Hematopoietic multipotent progenitor cell treated with erythropoietin and hydrocortisone succinate and interleukin-3 and kit ligand, for 8 days (in vitro differentiated cells): ENCODE measurements at regions not wholly inside any gene's neighbourhood (a gene's known extent, or its start where the extent isn't known, plus 50 kb on each side); places are given as distances from the start of the nearest gene placed in this dataset.
"Not testable (repeated sequence)": the region's sequence is repeated elsewhere in the genome, so short reads cannot be mapped to it uniquely, and the experiment has no call there.

Experiments
- DNase-seq: peaks from one replicate; pipeline ENCODE4 v3.0.0-alpha.2; 2015

DNA sequence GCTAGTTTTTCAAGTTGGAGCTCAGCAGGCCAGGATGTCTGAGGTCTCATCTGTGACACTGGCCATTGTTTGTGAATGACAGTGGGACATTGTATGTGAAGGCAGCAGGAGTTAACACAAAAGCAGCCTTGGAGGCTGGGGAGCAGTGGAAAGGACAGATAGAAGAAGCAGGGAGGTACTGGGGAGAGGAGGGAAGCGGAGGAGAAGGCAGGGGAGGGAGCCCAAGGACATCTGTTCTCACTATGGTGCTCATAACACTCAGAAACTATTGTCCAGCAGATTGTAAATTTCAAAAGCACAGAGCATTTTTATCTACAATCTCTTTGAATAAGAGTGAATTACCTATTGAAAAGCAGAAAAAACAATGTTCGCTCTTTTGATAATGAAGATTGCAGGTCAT, 253.6 kb upstream of the DIPK2B start:
- DNase-seq: no peak

DNA sequence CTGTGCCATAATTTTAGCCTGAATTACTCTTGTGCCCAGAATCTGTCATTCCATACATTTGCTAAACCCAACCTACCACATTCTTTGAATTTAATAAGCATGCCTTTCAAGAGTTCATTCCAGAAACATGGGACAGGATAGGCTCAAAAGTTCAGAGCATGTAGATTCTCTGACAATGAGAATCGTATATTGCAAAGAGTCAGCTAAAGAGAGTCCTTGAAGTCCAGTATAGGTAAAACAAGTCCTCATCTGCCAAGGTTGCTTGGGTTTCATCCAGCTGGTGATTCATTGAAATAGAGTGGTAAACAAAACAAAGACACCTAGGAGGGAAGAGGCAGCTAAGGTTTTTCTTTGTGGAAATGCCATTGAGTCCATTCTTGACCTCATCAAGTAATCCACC, 249.3 kb upstream of the DIPK2B start:
- no peak for DNase-seq

DNA sequence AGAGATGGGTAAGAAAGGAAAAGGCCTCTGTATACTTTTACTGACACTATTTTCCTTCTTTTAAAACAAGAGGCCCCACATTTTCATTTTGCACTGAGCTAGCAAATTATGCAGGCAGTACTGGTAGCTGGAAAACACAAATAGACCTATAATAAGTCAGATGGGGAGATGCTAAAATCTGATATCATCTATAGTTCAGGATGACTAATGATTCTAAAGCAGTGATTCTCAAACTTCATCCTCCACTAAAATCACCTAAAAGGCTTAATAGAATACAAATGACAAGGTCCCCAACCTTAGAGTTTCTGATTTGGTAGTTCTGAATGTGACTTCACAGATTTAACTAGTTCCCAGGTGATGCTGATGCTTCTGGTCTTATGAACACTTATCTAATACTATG, 247.3 kb upstream of the DIPK2B start:
- no peak for DNase-seq

DNA sequence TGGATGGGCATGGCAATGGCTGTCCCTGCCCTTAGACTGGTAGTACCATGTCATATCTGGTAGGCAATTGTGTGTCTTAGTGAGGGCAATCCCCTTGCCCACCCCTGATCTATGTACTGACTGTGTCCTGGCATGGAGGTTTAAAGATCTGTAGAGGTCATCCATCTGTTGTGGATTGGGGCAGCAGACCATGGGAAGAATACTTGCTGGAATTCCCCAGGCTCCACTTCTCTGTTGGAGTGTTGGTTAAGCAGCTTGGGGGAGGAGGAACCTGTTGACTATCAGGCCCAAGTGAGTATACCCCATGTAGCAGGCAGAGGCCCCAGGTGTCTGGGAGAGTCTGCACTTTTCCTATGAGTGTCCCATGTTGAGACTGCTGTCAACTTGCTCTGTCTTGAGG, 246.7 kb upstream of the DIPK2B start:
- no peak for DNase-seq

DNA sequence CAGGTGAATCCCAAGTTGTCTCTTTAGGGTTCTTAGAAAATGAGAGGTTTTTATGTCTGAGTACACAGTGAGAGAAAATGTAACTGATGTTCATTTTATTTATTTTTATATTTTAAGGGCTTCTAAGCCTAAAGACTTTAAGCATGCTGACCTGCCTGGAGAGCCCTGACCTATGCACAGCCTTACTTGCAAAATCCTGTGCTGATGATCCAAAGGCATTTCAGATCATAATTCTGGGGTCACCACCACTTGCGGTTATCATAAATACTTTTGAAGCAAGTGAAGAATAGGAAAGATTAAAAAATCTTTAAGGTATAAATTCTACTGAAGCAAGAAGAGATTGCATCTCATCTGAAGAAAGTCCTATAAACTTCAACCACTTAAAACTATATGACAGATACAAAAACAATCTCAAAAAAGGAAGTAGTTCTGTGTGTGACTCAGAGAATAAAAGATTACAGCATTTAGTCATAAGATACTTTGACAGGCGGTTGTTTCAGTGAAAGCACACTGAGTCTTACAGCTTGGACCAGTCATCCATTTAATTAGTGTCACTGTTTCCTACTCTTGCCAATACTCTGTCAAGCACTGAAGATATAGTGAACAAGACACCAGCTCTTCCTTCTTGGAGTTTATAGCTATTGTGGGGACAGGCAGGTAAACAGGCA, 245.2 kb upstream of the DIPK2B start:
- no peak for DNase-seq

DNA sequence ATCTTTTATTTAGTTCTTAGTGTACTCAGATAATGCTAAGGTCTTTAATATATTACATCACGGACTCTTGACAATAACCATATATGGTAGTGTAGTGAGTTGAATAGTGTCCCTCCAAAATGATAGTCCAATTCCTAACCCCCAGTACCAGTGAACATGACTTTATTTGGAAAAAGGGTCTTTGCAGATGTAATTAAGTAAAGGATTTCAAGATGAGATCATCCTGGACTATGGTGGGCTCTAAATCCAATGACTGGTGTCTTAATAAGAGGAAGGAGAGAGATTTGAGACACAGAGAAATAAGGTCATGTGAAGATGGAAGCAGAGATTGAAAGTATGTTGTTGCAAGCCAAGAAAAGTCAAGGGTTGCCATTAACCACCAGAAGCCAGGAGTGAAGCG, 236.5 kb upstream of the DIPK2B start:
- no peak for DNase-seq

DNA sequence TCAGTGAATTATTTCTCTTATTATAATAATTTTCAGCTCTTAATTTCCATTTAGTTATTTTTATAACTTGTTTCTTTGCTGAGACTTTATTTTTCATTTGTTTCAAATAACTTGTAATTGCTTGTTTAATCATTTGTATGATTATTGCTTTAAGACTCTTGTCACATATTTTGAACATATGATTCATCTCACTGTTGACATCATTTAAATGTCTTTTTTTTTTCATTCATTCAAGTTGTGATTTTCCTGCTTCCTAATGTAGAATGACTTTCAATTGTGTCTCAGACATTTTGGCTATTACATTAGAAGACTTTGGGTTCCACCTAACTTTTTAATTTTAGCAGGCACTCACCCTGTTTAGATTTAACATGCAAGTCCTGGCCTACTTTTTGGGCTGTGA, 234.8 kb upstream of the DIPK2B start:
- no peak for DNase-seq

DNA sequence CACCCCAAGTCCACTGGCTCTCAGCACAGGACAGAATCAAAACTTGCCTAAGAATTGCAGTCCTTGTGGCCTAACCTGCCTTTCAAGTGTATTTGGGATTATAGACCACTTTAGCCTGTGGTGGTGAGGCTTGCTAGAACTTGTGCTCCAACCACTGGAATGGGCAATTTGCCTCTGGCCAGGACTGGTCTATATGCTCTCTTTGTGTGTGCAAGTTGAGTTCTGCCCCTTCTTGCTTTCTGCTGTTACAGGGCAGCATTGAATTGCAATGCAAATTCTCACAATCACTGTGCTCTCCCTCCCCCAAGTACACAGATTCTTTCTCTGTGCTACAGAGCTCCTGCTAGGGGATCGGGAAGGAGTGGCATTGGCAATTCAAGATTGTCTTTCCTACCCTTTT, 233.6 kb upstream of the DIPK2B start:
- DNase-seq: no peak

DNA sequence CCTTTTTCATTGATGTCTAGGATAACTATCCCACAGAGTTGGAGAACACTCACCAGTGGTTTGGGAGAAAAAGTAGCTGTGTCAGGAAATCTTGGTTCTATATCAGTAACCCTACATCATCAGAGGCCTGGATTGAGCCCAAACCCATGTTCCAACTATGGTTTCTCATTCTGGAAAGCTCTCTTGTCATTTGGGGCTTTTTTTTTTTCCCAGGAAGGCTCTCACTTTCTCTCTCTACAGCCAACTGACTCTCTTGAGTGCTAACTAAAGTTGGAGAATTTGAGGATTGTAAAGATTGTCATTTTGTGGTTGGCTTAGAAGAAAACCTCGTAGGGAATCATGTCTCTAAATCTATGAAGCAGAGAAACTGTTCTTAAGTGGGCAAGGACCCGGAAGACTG, 228.2 kb upstream of the DIPK2B start:
- DNase-seq: no peak

DNA sequence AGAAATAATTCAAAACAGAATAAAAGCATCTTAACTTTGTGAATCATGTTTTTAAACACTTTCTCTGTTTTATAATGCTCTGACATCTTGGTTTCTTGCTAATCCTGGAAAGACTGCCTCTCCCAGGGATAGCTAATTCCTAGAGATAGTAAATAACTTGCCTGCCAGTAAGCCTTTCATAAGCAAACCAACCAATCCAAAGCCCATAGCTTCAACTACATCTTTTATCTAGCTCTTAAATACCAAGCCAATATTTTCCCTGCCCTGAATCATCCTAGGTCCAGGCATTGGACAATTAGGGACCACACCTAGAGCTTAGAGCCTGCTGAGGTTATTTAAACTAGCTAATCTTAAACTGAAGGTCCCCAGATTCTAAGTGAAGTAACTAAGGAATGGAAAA, 223.7 kb upstream of the DIPK2B start:
- DNase-seq: no peak

DNA sequence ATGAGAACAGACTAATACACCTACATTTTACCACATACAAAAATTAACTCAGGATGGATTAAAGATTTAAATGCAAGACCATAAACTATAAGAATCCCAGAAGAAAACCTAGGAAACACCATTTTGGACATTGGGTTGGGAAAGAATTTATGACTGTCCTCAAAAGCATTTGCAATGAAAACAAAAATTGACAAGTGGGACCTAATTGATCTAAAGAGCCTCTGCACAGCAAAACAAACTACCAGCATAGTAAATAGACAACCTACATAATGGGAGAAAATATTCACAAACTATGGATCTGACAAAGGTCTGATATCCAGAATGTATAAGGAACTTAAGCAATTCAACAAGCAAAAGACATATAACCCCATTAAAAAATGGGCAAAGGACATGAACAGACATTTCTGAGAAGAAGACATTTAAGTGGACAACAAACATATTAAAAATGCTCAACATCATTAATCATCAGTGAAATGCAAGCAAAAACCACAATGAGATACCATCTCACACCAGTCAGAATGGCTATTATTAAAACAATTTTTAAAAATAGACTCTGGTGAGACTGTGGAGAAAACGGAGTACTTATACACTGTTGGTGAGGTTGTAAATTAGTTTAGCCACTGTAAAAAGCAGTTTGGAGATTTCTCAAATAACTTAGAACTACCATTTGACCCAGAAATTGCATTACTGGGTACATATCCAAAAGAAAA, 221.7 kb upstream of the DIPK2B start:
- no peak for DNase-seq

DNA sequence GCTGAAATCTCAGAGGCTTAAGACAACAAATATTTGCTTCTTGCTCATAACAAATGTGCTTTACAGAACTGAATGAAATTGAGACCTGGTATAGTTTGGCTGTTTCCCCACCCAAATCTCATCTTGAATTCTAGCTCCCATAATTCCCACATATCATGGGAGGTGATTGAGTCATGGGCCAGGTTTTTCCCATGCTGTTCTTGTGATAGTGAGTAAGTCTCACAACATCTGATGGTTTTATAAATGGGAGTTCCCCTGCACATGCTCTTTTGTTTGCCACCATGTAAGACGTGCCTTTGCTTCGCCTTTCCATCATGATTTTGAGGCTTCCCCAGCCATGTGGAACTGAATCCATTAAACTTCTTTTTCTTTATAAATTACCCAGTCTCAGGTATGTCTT, 221.1 kb upstream of the DIPK2B start:
- DNase-seq: no peak

DNA sequence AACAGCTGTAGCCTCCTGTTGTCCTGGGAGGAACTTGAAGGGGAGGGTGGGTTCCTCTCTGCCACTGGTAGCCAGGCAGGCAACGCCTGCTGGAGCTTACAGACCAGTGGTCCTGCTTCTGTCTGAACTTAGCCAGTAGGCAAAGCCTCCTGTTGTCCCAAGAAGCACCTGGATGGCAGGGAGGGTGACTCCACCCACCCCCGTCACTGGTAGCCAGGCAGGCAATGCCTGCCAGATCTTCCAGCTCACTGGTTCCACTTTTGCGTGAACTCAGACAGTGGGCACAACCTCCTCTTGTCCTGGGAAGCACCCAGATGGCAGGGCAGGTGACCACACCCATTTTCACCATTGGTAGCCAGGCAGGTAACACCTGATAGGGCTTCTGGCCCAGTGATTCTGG, 203.5 kb upstream of the DIPK2B start:
- DNase-seq: no peak

DNA sequence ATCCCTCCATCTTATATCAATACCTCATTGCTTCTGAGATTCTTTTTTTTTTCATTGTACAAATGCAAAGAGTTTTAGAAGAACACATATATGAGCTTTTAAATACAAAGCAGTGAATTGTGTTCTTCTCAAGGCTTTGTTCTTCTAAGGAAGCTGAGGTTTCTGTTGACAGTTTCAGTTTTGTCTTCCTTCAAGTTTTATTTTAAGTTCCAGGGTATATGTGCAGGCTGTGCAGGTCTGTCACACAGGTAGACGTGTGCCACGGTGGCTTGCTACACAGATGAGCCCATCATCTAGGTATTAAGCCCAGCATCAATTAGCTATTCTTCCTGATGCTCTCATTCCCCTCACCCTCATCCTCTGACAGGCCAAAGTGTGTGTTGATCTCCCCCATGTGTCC, 201.2 kb upstream of the DIPK2B start:
- no peak for DNase-seq

DNA sequence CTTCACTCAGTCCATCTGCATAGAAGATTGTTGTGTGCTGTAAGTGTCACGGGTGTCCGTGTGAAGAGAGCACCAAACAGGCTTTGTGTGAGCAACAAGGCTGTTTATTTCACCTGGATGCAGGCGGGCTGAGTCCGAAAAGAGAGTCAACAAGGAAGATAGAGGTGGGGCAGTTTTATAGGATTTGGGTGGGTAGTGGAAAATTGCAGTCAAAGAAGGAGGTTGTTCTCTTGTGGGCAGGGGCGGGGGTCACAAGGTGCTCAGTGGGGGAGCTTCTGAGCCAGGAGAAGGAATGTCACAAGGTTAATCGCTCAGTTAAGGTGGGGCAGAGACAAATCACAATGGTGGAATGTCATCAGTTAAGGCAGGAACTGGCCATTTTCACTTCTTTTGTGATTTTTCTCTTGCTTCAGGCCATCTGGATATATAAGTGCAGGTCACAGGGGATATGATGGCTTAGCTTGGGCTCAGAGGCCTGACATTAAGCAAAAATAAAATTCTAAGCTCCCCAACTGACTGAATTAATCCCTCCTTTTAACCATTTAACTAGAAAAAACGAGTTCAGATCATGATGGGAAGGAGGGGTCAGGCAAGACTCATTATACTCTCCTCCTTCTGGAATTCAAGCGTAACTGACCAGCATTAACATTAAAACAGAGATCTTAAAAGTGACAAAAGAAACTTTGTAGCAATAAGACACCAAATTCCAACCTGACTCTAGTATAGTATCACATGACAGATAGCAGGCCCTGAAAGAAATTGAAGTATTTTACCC, 200.5 kb upstream of the DIPK2B start:
- not testable (repeated sequence) for DNase-seq

DNA sequence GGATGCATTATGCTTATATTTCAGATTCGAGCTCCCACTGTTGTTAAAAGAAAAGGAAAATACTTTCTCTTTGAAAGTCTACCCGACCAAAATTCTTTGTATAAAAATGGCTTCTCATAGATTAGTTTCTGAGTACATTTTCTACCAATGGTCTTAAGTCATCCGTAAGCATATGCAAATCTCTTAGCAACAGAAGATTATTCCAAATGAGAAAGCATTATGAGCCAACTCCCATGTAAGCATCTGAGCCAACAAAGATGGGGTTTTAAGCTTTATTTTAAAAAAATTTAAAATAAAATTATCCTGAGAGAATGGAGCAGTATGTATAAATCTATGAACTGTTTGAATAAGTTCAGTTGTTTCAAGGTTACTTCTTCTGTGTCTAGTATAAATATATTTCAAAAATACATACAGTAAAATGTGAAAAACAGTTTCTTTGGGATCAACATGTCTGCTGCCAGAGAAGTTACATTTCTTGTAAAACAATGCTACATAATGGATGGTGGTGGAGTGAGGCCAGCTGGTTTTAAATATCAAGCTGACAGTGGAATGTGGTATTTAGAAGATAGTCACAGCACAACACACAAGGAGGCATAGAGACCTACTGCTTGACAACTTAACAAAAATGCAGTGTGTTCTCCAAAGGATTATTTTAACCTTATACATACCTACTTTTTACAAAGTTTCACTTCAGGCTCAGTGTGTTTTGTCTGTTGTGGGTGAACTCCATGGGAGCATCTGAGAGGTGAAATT, 199.5 kb upstream of the DIPK2B start:
- no peak for DNase-seq

DNA sequence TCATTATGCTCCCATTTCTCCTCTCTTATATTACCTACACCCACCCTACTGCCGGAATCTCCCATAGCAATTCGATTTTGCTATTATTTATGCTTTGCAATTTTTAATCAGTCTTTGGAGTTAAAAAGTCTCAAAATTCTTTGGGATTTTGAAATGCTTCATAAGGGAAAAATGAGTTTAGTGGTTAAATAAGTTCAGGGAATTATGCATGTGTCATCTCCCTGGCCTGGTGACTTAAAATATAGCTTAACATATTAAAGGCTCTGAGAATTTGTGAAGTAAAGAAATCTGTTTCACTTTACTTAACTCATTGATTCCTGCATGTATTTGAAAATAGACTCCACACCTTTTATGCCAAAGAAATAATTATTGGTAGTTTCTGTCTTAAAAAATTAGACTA, 185.1 kb upstream of the DIPK2B start:
- DNase-seq: no peak

DNA sequence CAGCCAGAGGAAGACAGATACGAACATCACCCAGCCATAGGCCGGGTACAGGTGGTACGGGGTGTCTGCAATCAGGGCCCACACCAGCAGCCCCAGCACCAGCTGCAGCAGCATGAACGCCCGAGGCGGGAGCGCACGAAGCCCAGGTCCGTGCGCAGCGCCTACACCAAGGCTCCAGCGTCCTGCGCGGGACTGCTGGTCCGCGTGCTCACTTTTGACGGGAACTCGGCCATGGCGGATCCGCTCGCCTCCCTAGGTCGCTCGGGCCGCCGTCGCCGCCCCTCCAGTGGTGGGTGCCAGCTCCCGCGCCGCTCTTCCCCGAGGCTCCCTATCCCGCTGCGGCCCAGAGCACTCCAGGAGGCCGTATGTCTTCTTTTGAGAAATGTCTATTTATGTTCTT, 181.2 kb upstream of the DIPK2B start:
- no peak for DNase-seq

DNA sequence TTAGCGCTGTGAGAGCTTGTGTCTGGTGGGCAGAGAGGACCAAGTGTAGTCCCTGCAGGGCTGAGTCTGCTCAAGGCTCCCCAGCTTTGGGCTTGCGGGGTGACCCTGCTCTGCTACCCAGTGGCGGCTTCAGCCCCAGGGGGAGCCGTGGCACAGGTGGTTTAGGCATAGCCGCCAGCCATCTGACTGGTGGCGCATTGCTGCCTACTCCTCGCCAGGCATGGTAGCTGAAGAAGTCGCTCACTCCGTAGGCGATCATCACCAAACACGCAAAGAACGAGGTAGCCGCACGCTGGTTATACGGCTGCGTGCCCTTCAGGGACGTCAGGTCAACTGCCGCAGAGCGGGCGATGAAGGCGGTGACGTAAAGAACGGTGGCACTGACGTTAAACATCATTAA, 180.7 kb upstream of the DIPK2B start:
- DNase-seq: no peak

DNA sequence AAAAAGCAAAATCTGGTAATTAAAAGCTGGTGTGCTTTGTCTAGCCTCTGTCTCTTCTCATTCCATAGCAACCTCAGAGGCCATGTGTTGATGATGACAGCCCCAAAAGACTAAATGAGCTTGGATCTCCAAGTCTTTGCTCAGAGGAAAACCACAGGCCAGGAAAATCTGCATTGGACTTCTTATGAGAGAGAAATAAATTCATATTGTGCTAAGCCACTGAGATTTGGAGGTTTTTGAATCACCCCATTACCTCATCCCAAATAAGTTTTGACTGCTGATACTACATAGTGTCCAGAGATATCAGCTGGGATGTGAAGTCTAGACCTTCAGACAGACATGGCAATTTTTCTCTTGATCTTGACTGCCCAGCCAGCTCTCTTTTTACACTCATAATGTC, 178.6 kb upstream of the DIPK2B start:
- DNase-seq: no peak

DNA sequence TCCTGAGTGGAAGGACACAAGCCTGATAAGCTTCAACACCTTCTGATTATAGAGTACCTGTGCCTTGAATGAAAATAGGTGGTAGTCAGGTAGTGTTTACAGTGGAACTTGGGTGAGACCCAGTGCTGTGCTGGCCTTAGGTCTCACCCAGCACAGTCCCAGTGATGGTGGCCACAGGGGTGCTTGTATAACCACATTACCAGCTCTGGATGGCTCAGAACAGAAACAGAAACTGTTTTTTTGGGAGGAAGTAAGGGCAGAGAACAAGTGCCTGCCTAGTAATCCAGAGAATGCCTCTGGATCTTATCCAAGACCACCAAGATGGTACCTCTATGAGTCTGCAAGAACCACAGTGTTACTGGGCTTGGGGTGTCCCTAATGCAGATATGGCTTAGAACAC, 171.5 kb upstream of the DIPK2B start:
- no peak for DNase-seq

DNA sequence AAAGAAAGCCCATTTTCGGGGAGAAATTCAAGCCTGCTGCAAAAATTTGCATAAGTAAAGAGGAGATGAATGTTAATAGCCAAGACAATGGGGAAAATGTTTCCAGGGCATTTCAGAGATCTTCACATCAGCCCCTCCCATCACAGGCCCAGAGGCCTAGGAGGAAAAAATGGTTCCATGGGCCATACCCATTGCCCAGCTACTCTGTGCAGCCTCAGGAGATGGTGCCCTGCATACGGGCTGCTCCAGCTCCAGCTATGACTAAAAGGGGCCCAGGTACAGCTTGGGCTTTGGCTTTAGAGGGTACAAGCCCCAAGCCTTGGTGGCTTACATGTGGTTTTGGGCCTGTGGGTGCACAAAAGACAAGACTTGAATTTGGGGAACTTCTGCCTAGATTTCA, 168.0 kb upstream of the DIPK2B start:
- DNase-seq: no peak

DNA sequence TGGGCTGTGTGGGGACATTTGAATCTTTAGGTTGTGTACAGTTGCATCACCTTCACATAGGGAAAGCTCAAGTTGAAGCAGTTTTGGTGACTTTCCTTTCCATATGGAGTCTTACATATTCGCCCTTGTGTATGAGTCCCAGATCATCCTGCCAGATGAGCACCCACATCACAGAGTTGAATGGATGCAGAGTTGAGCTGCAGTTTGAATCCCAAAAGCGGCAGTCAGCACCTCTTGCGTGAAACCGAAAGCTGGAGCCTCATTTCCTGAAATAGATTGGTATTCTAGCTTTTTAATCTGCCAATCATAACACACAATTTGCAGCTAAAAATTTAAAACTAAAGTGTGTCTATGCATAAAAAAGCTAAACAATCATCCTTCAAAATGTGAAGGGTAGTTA, 162.9 kb upstream of the DIPK2B start:
- no peak for DNase-seq

DNA sequence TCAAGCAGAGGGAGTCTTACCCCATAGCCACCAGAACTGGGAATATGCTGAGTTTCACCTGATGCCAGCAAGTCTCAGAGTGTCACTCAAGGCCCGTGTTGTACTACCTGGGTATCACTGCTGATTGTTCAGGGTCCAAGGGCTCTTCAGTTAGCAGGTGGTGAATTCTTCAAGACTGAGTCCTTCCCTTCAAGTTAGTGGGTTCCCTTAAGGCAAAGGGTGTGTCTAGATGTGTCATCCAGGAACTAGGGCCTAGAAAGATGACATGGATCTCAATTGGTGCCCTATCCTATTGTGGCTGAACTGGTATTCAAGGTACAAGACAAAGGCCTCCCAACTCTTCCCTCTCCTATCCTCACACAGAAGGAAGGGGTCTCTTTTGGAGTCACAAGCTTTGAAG, 159.9 kb upstream of the DIPK2B start:
- no peak for DNase-seq
